ENCODE measurements at regions not wholly inside any gene's neighbourhood (a gene's known extent, or its start where the extent isn't known, plus 50 kb on each side); places are given as distances from the start of the nearest gene placed in this dataset.

DNA sequence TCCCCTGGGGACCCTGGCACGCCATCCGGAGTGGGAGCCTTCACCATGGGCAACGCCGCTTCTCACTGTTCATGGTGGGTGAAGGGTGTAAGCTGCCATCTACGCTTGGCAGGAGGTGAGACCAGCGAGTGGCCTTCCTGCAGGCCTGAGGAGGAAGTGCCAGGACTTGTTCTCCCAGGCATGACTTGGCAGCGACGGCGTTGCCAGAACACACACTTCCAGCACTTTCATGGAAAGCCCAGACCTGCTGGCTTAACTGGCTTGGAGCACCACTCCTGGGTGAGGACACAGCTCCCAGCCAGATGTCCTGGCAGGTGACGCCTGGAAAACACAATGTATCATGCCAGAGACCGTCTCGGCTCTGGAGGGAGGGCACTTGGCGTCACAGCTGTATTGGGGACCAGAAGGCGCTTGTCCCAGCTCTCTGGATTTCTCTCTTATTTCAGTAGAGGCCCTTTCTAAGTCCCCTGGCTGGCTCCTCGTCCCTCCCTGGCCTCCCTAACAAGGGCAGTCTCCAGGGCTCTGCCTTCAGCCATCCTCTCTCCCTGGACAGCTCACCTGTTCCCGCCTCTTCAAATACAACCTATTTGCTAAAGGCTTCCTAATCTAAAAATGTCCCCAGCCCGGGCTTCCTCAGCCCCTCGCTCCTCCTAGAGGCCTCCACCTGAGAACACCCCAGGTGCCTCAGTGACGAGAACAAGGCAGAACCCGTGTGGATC, 188.3 kb downstream of the OLFM1 start:
- Histone ChIP-seq H3K27ac (no peak overlapping the region), H3K27me3 (no peaks in the 10 kb centered on the region), H3K4me2 (no peak overlapping the region), H2AFZ (no peak overlapping the region), H3K4me1 (ENCODE audit: insufficient read depth) (no peaks in the 10 kb centered on the region), H4K20me1 (ENCODE audit: insufficient read depth, poor library complexity, severe bottlenecking) (no peaks in the 10 kb centered on the region), H3K9me3 (ENCODE audit: low read depth) (no peaks in the 10 kb centered on the region), H3K4me3 (no peak overlapping the region), H3K79me2 (no peaks in the 10 kb centered on the region), H3K9me2 (replicated peaks; ENCODE audit: insufficient read depth) (no peaks in the 10 kb centered on the region), H3K36me3 (replicated peaks; ENCODE audit: insufficient read depth, low read depth) (no peaks in the 10 kb centered on the region)
- no peak for TF ChIP-seq EZH2 (IDR thresholded peaks at IDR 0.05; ENCODE audit: borderline replicate concordance)
- TF ChIP-seq, protein P1, sequence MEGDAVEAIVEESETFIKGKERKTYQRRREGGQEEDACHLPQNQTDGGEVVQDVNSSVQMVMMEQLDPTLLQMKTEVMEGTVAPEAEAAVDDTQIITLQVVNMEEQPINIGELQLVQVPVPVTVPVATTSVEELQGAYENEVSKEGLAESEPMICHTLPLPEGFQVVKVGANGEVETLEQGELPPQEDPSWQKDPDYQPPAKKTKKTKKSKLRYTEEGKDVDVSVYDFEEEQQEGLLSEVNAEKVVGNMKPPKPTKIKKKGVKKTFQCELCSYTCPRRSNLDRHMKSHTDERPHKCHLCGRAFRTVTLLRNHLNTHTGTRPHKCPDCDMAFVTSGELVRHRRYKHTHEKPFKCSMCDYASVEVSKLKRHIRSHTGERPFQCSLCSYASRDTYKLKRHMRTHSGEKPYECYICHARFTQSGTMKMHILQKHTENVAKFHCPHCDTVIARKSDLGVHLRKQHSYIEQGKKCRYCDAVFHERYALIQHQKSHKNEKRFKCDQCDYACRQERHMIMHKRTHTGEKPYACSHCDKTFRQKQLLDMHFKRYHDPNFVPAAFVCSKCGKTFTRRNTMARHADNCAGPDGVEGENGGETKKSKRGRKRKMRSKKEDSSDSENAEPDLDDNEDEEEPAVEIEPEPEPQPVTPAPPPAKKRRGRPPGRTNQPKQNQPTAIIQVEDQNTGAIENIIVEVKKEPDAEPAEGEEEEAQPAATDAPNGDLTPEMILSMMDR (IDR thresholded peaks at IDR 0.05; ENCODE audit: poor library complexity) = no peak
- TF ChIP-seq EZH2phosphoT487 (IDR thresholded peaks at IDR 0.05; ENCODE audit: low read depth, severe bottlenecking, unreplicated experiment) = no peak
- 89% methylated on average over 20 of the region's 20 CpGs for WGBS (ENCODE audit: low lambda C conversion rate, missing lambda C conversion rate)
- DNase-seq (ENCODE audit: low spot score) = no peak

DNA sequence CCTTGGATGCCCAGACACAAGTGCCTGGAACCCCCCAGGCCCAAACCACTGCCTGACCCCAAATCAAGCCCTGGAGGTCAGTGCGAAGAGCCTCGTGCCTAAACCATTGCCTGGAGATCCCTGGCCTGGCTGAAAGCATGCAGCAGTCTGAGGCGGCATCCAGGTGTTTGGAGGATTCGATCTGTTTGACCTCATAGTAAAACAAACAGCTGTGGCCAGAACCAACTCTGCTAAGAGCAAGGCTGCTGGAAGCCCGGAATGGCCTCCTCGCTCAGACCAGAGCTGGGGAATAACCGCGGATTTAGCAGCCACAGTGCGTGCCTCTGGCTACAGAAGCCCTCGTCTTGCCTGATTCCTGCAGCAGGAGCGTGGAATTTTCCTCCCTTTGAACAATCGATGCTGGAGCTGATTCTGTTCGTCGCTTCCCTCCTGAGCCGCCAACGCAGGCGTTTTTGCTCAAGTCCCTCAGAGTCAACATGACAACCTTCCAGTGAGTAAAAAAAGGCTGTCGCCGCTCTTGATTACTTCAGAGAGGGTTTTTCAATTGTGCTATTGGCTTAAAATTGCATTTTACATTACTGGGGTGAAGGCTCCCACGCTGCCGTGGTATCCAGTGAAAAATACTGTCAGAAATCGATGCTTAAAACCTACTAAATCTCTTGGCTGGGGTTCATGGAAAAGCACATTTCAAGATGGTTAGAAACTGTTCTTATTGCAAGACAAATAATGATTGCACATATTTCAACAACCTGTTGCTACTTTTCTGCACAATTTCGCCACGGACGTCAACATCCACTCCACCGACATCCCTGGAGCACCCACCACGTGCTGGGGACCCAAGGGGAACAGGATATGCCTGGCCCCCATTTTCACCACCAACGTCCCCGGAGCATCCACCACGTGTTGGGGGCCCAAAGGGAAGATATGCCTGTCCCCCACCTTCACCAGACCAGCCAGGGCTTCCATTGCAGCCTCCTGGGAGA, 190.0 kb downstream of the OLFM1 start:
- no peaks in the 10 kb centered on the region for H3K9me3 ChIP-seq (ENCODE audit: low read depth)
- no peak overlapping the region for H2AFZ ChIP-seq
- H3K4me2 ChIP-seq = no peak overlapping the region
- 80% methylated on average over 30 of the region's 30 CpGs for WGBS (ENCODE audit: low lambda C conversion rate, missing lambda C conversion rate)
- H3K79me2 ChIP-seq = no peaks in the 10 kb centered on the region
- no peaks in the 10 kb centered on the region for H3K27me3 ChIP-seq
- DNase-seq (ENCODE audit: low spot score) = no peak
- H3K27ac ChIP-seq = no peak overlapping the region
- TF ChIP-seq, protein P1 (IDR thresholded peaks at IDR 0.05; ENCODE audit: poor library complexity) = no peak
- TF ChIP-seq EZH2 (IDR thresholded peaks at IDR 0.05; ENCODE audit: borderline replicate concordance) (no peak), EZH2phosphoT487 (IDR thresholded peaks at IDR 0.05; ENCODE audit: low read depth, severe bottlenecking, unreplicated experiment) (no peak)
- no peaks in the 10 kb centered on the region for H3K9me2 ChIP-seq (replicated peaks; ENCODE audit: insufficient read depth)
- H3K4me1 ChIP-seq (ENCODE audit: insufficient read depth) = no peaks in the 10 kb centered on the region
- no peaks in the 10 kb centered on the region for H3K36me3 ChIP-seq (replicated peaks; ENCODE audit: insufficient read depth, low read depth)
- no peaks in the 10 kb centered on the region for H4K20me1 ChIP-seq (ENCODE audit: insufficient read depth, poor library complexity, severe bottlenecking)
- no peak overlapping the region for H3K4me3 ChIP-seq

DNA sequence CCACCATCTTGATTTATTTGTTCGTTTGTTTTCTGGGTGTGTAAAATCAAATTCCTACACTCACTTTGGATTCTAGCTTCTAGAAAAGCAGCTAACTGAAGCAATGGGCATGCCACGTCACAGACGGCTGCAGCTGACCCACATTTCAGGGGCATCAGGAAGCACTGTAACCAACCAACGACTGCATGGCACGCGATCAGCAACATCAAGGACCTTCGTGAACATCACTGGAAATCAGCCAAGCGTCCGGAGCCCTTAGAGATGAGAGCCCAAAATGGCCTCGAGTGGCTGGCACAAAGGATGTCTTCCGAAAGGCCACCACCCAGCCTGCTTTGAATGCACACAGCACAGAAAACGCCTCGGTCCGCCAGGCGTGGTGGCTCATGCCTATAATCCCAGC, 191.1 kb downstream of the OLFM1 start:
- no peaks in the 10 kb centered on the region for H3K4me1 ChIP-seq (ENCODE audit: insufficient read depth)
- no peak overlapping the region for H3K4me3 ChIP-seq
- H2AFZ ChIP-seq = no peak overlapping the region
- no peak overlapping the region for H3K4me2 ChIP-seq
- TF ChIP-seq EZH2phosphoT487 (IDR thresholded peaks at IDR 0.05; ENCODE audit: low read depth, severe bottlenecking, unreplicated experiment) (no peak), EZH2 (IDR thresholded peaks at IDR 0.05; ENCODE audit: borderline replicate concordance) (no peak)
- TF ChIP-seq, protein P1 (IDR thresholded peaks at IDR 0.05; ENCODE audit: poor library complexity) = no peak
- H4K20me1 ChIP-seq (ENCODE audit: insufficient read depth, poor library complexity, severe bottlenecking) = no peaks in the 10 kb centered on the region
- H3K36me3 ChIP-seq (replicated peaks; ENCODE audit: insufficient read depth, low read depth) = no peaks in the 10 kb centered on the region
- no peaks in the 10 kb centered on the region for H3K9me2 ChIP-seq (replicated peaks; ENCODE audit: insufficient read depth)
- H3K9me3 ChIP-seq (ENCODE audit: low read depth) = no peaks in the 10 kb centered on the region
- no peaks in the 10 kb centered on the region for H3K27me3 ChIP-seq
- 92% methylated on average over 15 of the region's 15 CpGs for WGBS (ENCODE audit: low lambda C conversion rate, missing lambda C conversion rate)
- H3K79me2 ChIP-seq = no peaks in the 10 kb centered on the region
- no peak overlapping the region for H3K27ac ChIP-seq
- no peak for DNase-seq (ENCODE audit: low spot score)
